ENCODE measurements at regions not wholly inside any gene's neighbourhood (a gene's known extent, or its start where the extent isn't known, plus 50 kb on each side); places are given as distances from the start of the nearest gene placed in this dataset.

DNA sequence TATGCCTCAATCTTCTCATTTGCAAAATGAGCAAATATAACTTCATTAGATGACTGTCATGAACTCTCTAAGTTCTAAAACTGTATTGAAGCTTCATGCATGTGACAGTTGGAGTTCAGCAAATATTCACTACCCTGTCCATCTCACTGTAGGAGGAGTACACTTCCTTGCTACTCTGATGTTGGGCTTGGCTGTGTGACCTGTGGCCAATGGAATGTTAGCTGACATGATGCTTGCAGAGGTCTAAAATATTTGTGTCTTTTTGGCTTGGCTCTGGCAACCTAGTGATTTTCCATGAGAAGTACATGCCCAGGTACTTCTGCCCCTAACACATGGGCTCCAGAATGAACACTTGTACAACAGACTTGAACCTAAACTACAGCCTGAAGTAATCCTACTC lies 203.1 kb upstream of the ANKH start:
- no peak for DNase-seq
- Histone ChIP-seq H3K9me3 (no peaks in the 10 kb centered on the region), H3K36me3 (no peaks in the 10 kb centered on the region), H3K4me3 (no peak overlapping the region), H3K4me1 (no peaks in the 10 kb centered on the region), H3K27me3 (no peaks in the 10 kb centered on the region), H3K27ac (no peak overlapping the region)
- no peak for ATAC-seq
- TF ChIP-seq, protein P1, sequence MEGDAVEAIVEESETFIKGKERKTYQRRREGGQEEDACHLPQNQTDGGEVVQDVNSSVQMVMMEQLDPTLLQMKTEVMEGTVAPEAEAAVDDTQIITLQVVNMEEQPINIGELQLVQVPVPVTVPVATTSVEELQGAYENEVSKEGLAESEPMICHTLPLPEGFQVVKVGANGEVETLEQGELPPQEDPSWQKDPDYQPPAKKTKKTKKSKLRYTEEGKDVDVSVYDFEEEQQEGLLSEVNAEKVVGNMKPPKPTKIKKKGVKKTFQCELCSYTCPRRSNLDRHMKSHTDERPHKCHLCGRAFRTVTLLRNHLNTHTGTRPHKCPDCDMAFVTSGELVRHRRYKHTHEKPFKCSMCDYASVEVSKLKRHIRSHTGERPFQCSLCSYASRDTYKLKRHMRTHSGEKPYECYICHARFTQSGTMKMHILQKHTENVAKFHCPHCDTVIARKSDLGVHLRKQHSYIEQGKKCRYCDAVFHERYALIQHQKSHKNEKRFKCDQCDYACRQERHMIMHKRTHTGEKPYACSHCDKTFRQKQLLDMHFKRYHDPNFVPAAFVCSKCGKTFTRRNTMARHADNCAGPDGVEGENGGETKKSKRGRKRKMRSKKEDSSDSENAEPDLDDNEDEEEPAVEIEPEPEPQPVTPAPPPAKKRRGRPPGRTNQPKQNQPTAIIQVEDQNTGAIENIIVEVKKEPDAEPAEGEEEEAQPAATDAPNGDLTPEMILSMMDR (IDR thresholded peaks at IDR 0.05), result no peak
- intact Hi-C loops (cut with DNase I), result no loop called here

DNA sequence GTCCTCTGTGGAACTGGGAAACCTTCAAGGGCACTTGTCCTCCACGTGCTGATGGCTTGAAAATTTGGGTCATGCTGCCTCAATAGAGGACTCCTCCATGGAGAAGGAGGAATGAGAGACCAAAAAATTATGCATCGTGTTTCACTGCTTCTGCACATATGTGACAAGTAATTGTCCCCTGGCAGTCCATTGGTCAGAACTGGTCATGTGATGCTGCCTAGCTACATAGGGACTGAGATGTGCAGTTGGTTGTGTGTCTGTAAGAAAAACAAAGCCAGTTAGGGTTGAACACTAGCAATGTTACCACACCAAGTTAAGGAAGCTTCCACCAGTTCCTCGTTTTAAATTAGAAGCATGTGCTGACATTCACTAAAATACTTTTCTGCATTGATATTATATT lies 201.9 kb upstream of the ANKH start:
- Histone ChIP-seq H3K4me3 (no peak overlapping the region), H3K27me3 (no peaks in the 10 kb centered on the region), H3K36me3 (no peaks in the 10 kb centered on the region), H3K4me1 (no peaks in the 10 kb centered on the region), H3K9me3 (no peaks in the 10 kb centered on the region), H3K27ac (no peak overlapping the region)
- ATAC-seq, result no peak
- intact Hi-C loops (cut with DNase I), result no loop called here
- TF ChIP-seq, protein P1 (IDR thresholded peaks at IDR 0.05), result no peak
- DNase-seq, result no peak

DNA sequence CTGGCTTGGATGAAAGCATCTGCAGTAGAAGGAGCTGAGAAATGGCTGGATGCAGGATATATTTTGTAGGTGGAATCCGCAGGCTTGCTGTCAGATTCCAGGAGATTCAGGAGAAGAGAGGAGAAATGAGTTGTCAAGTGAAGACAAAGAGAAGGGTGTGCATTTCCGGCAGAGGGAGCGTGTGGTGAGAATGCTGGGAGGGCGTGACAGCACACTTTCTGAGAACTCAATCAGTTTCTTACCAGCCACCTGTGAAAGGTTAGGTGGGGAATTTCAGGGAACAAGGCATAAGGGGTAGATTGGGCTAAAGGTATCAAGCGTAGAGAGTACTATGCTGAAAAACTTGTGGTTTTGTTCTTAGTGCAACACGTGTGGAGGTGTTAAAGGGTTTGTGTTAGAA lies 199.3 kb upstream of the ANKH start:
- DNase-seq, result no peak
- Histone ChIP-seq H3K27me3 (no peaks in the 10 kb centered on the region), H3K4me1 (no peaks in the 10 kb centered on the region), H3K9me3 (no peaks in the 10 kb centered on the region), H3K4me3 (no peak overlapping the region), H3K27ac (no peak overlapping the region), H3K36me3 (no peaks in the 10 kb centered on the region)
- TF ChIP-seq, protein P1 (IDR thresholded peaks at IDR 0.05), result no peak
- ATAC-seq, result no peak
- intact Hi-C loops (cut with DNase I), result no loop called here

DNA sequence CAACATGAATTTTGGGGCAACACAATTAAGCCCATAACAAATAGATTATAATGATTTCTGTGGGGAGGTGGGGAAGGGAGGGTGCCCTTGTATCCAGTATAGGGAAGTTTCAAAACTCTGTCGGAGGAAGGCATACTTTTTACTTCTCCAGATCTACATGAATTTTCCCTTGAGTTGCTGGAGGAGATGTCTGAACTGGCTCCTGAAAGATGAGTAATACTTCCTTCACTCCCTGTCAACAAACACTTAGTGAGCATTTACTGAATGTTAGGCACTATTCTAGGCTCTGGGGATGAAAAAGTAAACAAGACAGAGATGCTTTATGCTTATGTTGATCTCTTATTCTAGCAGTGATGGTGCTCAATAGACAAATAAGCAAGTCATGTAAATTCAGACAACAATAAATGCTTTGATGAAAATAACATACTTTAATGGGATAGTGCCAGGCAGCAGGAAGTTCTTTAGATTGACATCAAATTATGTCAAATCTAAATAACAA lies 197.9 kb upstream of the ANKH start:
- intact Hi-C loops (cut with DNase I), result no loop called here
- DNase-seq (no peak), ATAC-seq (no peak)
- Histone ChIP-seq H3K36me3 (no peaks in the 10 kb centered on the region), H3K27ac (no peak overlapping the region), H3K9me3 (no peaks in the 10 kb centered on the region), H3K27me3 (no peaks in the 10 kb centered on the region), H3K4me3 (no peak overlapping the region), H3K4me1 (no peaks in the 10 kb centered on the region)
- TF ChIP-seq, protein P1 (IDR thresholded peaks at IDR 0.05), result no peak

DNA sequence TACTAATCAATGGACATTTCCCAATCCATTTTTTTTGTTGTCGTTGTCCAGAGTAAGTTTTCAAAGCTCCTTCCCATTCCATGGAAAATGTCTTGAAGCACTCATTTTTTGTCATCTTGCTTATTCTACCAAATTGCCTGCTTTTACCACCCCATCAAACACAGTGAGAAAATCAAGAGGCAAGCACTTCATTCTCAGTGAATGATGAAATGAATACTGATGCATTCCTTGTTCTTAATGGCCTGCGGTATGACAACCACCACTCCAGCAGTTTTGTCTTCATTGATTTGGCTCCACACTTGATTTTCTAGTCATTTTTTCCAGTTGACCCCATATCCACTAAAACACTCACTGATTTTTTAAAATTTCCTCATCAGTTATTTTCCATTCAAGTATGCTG lies 193.5 kb upstream of the ANKH start:
- intact Hi-C loops (cut with DNase I), result no loop called here
- ATAC-seq (no peak), DNase-seq (peak in 2 of 4 donors; percentile 53 to 57)
- Histone ChIP-seq H3K9me3 (no peaks in the 10 kb centered on the region), H3K4me3 (no peak overlapping the region), H3K27ac (no peak overlapping the region), H3K4me1 (no peaks in the 10 kb centered on the region), H3K27me3 (no peaks in the 10 kb centered on the region), H3K36me3 (no peaks in the 10 kb centered on the region)
- TF ChIP-seq, protein P1 (IDR thresholded peaks at IDR 0.05), result no peak

All from left lung (tissue), 4 donors.